ENCODE measurements at regions not wholly inside any gene's neighbourhood (a gene's known extent, or its start where the extent isn't known, plus 50 kb on each side); places are given as distances from the start of the nearest gene placed in this dataset.

- intact Hi-C loops (cut with DNase I): no loop called here
- H3K4me3 ChIP-seq: no peak overlapping the region
- DNase-seq: no peak
- no peaks in the 10 kb centered on the region for H3K36me3 ChIP-seq
- no peak for TF ChIP-seq CTCF (IDR thresholded peaks at IDR 0.05)
- TF ChIP-seq EP300 (IDR thresholded peaks at IDR 0.05): no peak
- no peak for TF ChIP-seq POLR2A (IDR thresholded peaks at IDR 0.05)
- no peak overlapping the region for H3K27ac ChIP-seq
- 74 to 81% (median 78%) methylated on average over 3 of the region's 3 CpGs for WGBS, 3 donors
- no peaks in the 10 kb centered on the region for H3K4me1 ChIP-seq (ENCODE audit: insufficient read depth)
- no peaks in the 10 kb centered on the region for H3K27me3 ChIP-seq
- no peaks in the 10 kb centered on the region for H3K9me3 ChIP-seq
Observed at GRCh38 chr18:34049511-34049910, 175.2 kb downstream of the NOL4 start.

DNA sequence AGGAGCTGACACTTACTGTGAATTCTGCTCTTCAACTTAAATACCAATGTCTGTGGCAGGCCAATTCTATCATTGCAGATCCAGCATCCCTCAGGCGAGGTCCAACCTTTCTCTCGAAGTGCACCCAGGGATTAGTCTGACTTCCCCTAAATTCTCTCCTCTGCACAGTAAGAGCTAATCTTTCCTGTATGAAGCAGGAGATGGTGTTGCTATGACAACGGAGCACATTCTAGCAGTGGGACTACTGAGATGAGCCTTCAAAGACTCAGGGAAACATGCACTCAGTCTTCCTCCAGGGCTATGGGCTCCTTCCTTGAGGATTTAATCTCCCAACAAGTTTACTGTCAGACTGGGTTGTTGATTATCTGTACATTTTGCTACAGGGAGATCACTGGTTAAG lies 176.3 kb downstream of the NOL4 start:
- Histone ChIP-seq H3K4me1 (ENCODE audit: insufficient read depth) (no peaks in the 10 kb centered on the region), H3K4me3 (no peak overlapping the region), H3K27me3 (no peaks in the 10 kb centered on the region), H3K36me3 (no peaks in the 10 kb centered on the region), H3K9me3 (no peaks in the 10 kb centered on the region), H3K27ac (no peak overlapping the region)
- intact Hi-C loops (cut with DNase I): no loop called here
- no peak for DNase-seq
- 74 to 82% (median 79%) methylated on average over 3 of the region's 3 CpGs for WGBS, 3 donors
- TF ChIP-seq EP300 (IDR thresholded peaks at IDR 0.05) (no peak), POLR2A (IDR thresholded peaks at IDR 0.05) (no peak), CTCF (IDR thresholded peaks at IDR 0.05) (no peak)

- 74 to 82% (median 76%) methylated on average over 4 of the region's 4 CpGs for WGBS, 3 donors
- intact Hi-C loops (cut with DNase I): no loop called here
- H3K4me3 ChIP-seq: no peak overlapping the region
- H3K36me3 ChIP-seq: no peaks in the 10 kb centered on the region
- no peaks in the 10 kb centered on the region for H3K27me3 ChIP-seq
- no peak overlapping the region for H3K27ac ChIP-seq
- DNase-seq: no peak
- TF ChIP-seq CTCF (IDR thresholded peaks at IDR 0.05) (no peak), POLR2A (IDR thresholded peaks at IDR 0.05) (no peak), EP300 (IDR thresholded peaks at IDR 0.05) (no peak)
- no peaks in the 10 kb centered on the region for H3K9me3 ChIP-seq
- no peaks in the 10 kb centered on the region for H3K4me1 ChIP-seq (ENCODE audit: insufficient read depth)
Observed at GRCh38 chr18:34042423-34043146, 182.1 kb downstream of the NOL4 start.

GRCh38 chr18:34039611-34040010 lies 185.1 kb downstream of the NOL4 start:
- Histone ChIP-seq H3K27me3 (no peaks in the 10 kb centered on the region), H3K9me3 (no peaks in the 10 kb centered on the region), H3K4me3 (no peak overlapping the region), H3K27ac (no peak overlapping the region), H3K36me3 (no peaks in the 10 kb centered on the region), H3K4me1 (ENCODE audit: insufficient read depth) (no peaks in the 10 kb centered on the region)
- intact Hi-C loops (cut with DNase I): no loop called here
- no peak for DNase-seq
- WGBS, 3 donors: 17 to 43% (median 29%) methylated on average over 1 of the region's 1 CpG
- no peak for TF ChIP-seq POLR2A (IDR thresholded peaks at IDR 0.05)
- TF ChIP-seq CTCF (IDR thresholded peaks at IDR 0.05): no peak
- TF ChIP-seq EP300 (IDR thresholded peaks at IDR 0.05): no peak

Measured in ovary (tissue), 7 donors.